Stimulated activated CD4-positive, alpha-beta T cell treated with anti-CD3 and anti-CD28 coated beads, Interleukin-12 subunit alpha, Interleukin-12 subunit beta, amount 100 ng/mL, for 24 hours (primary cell): ENCODE measurements at regions not wholly inside any gene's neighbourhood (a gene's known extent, or its start where the extent isn't known, plus 50 kb on each side); places are given as distances from the start of the nearest gene placed in this dataset.
"Not testable (repeated sequence)": the region's sequence is repeated elsewhere in the genome, so short reads cannot be mapped to it uniquely, and the experiment has no call there.

Experiments used
- DNase-seq, 2 experiments: peaks; one replicate each; pipeline ENCODE4 v3.0.0-alpha.2; 2020; ENCODE audit warnings: low read depth in 2 of 2

GRCh38 chr16:9141813-9142212, 50.4 kb downstream of the HAPSTR1 start:
- DNase-seq, result no peak

GRCh38 chr16:9144106-9144505, 52.7 kb downstream of the HAPSTR1 start:
- no peak for DNase-seq

- no peak for DNase-seq
Measured at GRCh38 chr16:9148374-9149015, 57.1 kb downstream of the HAPSTR1 start.

- DNase-seq, result no peak
Measured at GRCh38 chr16:9151074-9151473, 59.6 kb downstream of the HAPSTR1 start.

- DNase-seq, result no peak
Measured at GRCh38 chr16:9151597-9151996, 60.2 kb downstream of the HAPSTR1 start.

GRCh38 chr16:9152649-9153501, 61.4 kb downstream of the HAPSTR1 start:
- DNase-seq, result no peak

- DNase-seq, result no peak
Measured at GRCh38 chr16:9153502-9153864, 62.0 kb downstream of the HAPSTR1 start.

GRCh38 chr16:9154567-9155410, 63.3 kb downstream of the HAPSTR1 start:
- no peak for DNase-seq

- DNase-seq, result no peak
Measured at GRCh38 chr16:9155871-9156270, 64.4 kb downstream of the HAPSTR1 start.

GRCh38 chr16:9159839-9160550, 68.6 kb downstream of the HAPSTR1 start:
- peak in 1 of 2 experiments; percentile 52 for DNase-seq

- no peak for DNase-seq
Measured at GRCh38 chr16:9160551-9160911, 69.1 kb downstream of the HAPSTR1 start.

- DNase-seq, result no peak
Measured at GRCh38 chr16:9165681-9166080, 74.2 kb downstream of the HAPSTR1 start.

- DNase-seq, result not testable (repeated sequence)
Measured at GRCh38 chr16:9166326-9166993, 75.0 kb downstream of the HAPSTR1 start.

- no peak for DNase-seq
Measured at GRCh38 chr16:9169094-9169493, 77.7 kb downstream of the HAPSTR1 start.

- no peak for DNase-seq
Measured at GRCh38 chr16:9170470-9170869, 79.0 kb downstream of the HAPSTR1 start.

- DNase-seq, result no peak
Measured at GRCh38 chr16:9176547-9177418, 85.3 kb downstream of the HAPSTR1 start.

GRCh38 chr16:9177861-9178260, 86.4 kb downstream of the HAPSTR1 start:
- no peak for DNase-seq

GRCh38 chr16:9183682-9184353, 92.4 kb downstream of the HAPSTR1 start:
- DNase-seq, result no peak

GRCh38 chr16:9184354-9184690, 92.9 kb downstream of the HAPSTR1 start:
- DNase-seq, result no peak

- DNase-seq, result no peak
Measured at GRCh38 chr16:9185381-9185780, 93.9 kb downstream of the HAPSTR1 start.
